ENCODE measurements at regions not wholly inside any gene's neighbourhood (a gene's known extent, or its start where the extent isn't known, plus 50 kb on each side); places are given as distances from the start of the nearest gene placed in this dataset.

GRCh38 chr4:116688536-116688935, 396.8 kb downstream of the TRAM1L1 start:
- Histone ChIP-seq H3K27me3 (replicated peaks; ENCODE audit: insufficient read depth, low read length) (no peaks in the 10 kb centered on the region), H3K4me2 (ENCODE audit: low read depth, low read length) (no peak overlapping the region), H3K4me1 (ENCODE audit: low read length) (no peaks in the 10 kb centered on the region), H3K79me2 (ENCODE audit: low read length) (no peaks in the 10 kb centered on the region), H3K27ac (ENCODE audit: low read length) (no peak overlapping the region), H4K20me1 (ENCODE audit: insufficient read depth, low read length) (no peaks in the 10 kb centered on the region), H3K9me3 (replicated peaks; ENCODE audit: insufficient read depth, low read length) (no peaks in the 10 kb centered on the region), H3K36me3 (replicated peaks; ENCODE audit: insufficient read depth, low read length) (no peaks in the 10 kb centered on the region), H3K9ac (ENCODE audit: low read length) (no peak overlapping the region), H3F3A (ENCODE audit: insufficient read depth, low read length) (no peaks in the 10 kb centered on the region), H2AFZ (ENCODE audit: low read length) (no peak overlapping the region), H3K4me3 (ENCODE audit: low read length) (no peak overlapping the region), H3K9me2 (replicated peaks; ENCODE audit: insufficient read depth, low read length) (no peaks in the 10 kb centered on the region)
- TF ChIP-seq EZH2phosphoT487 (IDR thresholded peaks at IDR 0.05; ENCODE audit: low read length) = no peak
- TF ChIP-seq CTCF (IDR thresholded peaks at IDR 0.05; ENCODE audit: low read length) = no peak
- no peak for TF ChIP-seq EZH2 (optimal IDR thresholded peaks at IDR 0.05; ENCODE audit: low read depth, low read length)
- no peak for DNase-seq

- no peak overlapping the region for H3K4me3 ChIP-seq (ENCODE audit: low read length)
- H3F3A ChIP-seq (ENCODE audit: insufficient read depth, low read length) = no peaks in the 10 kb centered on the region
- no peaks in the 10 kb centered on the region for H4K20me1 ChIP-seq (ENCODE audit: insufficient read depth, low read length)
- H3K4me1 ChIP-seq (ENCODE audit: low read length) = no peaks in the 10 kb centered on the region
- DNase-seq = no peak
- no peak overlapping the region for H3K27ac ChIP-seq (ENCODE audit: low read length)
- no peak for TF ChIP-seq EZH2phosphoT487 (IDR thresholded peaks at IDR 0.05; ENCODE audit: low read length)
- no peak for TF ChIP-seq EZH2 (optimal IDR thresholded peaks at IDR 0.05; ENCODE audit: low read depth, low read length)
- no peak for TF ChIP-seq CTCF (IDR thresholded peaks at IDR 0.05; ENCODE audit: low read length)
- H3K79me2 ChIP-seq (ENCODE audit: low read length) = no peaks in the 10 kb centered on the region
- H3K9me2 ChIP-seq (replicated peaks; ENCODE audit: insufficient read depth, low read length) = no peaks in the 10 kb centered on the region
- no peak overlapping the region for H3K9ac ChIP-seq (ENCODE audit: low read length)
- H3K4me2 ChIP-seq (ENCODE audit: low read depth, low read length) = no peak overlapping the region
- no peaks in the 10 kb centered on the region for H3K27me3 ChIP-seq (replicated peaks; ENCODE audit: insufficient read depth, low read length)
- H3K9me3 ChIP-seq (replicated peaks; ENCODE audit: insufficient read depth, low read length) = no peaks in the 10 kb centered on the region
- no peak overlapping the region for H2AFZ ChIP-seq (ENCODE audit: low read length)
- no peaks in the 10 kb centered on the region for H3K36me3 ChIP-seq (replicated peaks; ENCODE audit: insufficient read depth, low read length)
Observed at GRCh38 chr4:116668190-116668589, 417.2 kb downstream of the TRAM1L1 start.

DNA sequence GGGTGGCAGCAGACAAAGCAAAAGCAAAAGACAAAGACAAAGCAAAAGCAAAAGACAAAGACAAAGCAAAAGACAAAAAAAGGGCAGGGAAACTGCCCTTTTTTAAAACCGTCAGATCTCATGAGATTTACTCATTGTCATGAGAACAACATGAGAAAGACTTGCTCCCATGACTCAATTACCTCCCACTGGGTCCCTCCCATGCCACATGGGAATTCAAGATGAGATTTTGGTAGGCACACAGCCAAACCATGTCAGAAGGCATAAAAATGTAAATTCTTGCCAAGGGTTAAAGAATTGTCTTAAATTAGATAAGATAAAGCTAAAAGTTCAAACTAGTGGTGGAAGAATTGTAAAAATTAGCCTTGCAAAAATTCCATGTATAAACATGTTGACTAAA, 419.7 kb downstream of the TRAM1L1 start:
- Histone ChIP-seq H4K20me1 (ENCODE audit: insufficient read depth, low read length) (no peaks in the 10 kb centered on the region), H3K27me3 (replicated peaks; ENCODE audit: insufficient read depth, low read length) (no peaks in the 10 kb centered on the region), H3K79me2 (ENCODE audit: low read length) (no peaks in the 10 kb centered on the region), H3K36me3 (replicated peaks; ENCODE audit: insufficient read depth, low read length) (no peaks in the 10 kb centered on the region), H3K4me2 (ENCODE audit: low read depth, low read length) (no peak overlapping the region), H3K4me3 (ENCODE audit: low read length) (no peak overlapping the region), H3K4me1 (ENCODE audit: low read length) (no peaks in the 10 kb centered on the region), H3K9ac (ENCODE audit: low read length) (no peak overlapping the region), H3F3A (ENCODE audit: insufficient read depth, low read length) (no peaks in the 10 kb centered on the region), H3K27ac (ENCODE audit: low read length) (no peak overlapping the region), H3K9me2 (replicated peaks; ENCODE audit: insufficient read depth, low read length) (no peaks in the 10 kb centered on the region), H2AFZ (ENCODE audit: low read length) (no peak overlapping the region), H3K9me3 (replicated peaks; ENCODE audit: insufficient read depth, low read length) (no peaks in the 10 kb centered on the region)
- TF ChIP-seq CTCF (IDR thresholded peaks at IDR 0.05; ENCODE audit: low read length) = no peak
- TF ChIP-seq EZH2 (optimal IDR thresholded peaks at IDR 0.05; ENCODE audit: low read depth, low read length) = no peak
- TF ChIP-seq EZH2phosphoT487 (IDR thresholded peaks at IDR 0.05; ENCODE audit: low read length) = no peak
- no peak for DNase-seq

All from MM.1S (cell line).